GM18507 (cell line): ENCODE measurements at regions not wholly inside any gene's neighbourhood (a gene's known extent, or its start where the extent isn't known, plus 50 kb on each side); places are given as distances from the start of the nearest gene placed in this dataset.
"Not testable (repeated sequence)": the region's sequence is repeated elsewhere in the genome, so short reads cannot be mapped to it uniquely, and the experiment has no call there.

ENCODE experiments used
- DNase-seq: peaks from one replicate; pipeline ENCODE4 v3.0.0; 2011; ENCODE audit warnings: low read depth; ENCODE audit not compliant: insufficient read length; ENCODE audit errors: extremely low spot score
- FAIRE-seq: peaks from 2 replicates; lab custom pipeline; 2011; peaks lifted over from hg19 to GRCh38; lab: Jason Lieb, UNC

- FAIRE-seq = no peak
- no peak for DNase-seq
These were observed 73.7 kb downstream of the GEMIN8 start for GRCh38 chrX:13955975-13956374.

DNA sequence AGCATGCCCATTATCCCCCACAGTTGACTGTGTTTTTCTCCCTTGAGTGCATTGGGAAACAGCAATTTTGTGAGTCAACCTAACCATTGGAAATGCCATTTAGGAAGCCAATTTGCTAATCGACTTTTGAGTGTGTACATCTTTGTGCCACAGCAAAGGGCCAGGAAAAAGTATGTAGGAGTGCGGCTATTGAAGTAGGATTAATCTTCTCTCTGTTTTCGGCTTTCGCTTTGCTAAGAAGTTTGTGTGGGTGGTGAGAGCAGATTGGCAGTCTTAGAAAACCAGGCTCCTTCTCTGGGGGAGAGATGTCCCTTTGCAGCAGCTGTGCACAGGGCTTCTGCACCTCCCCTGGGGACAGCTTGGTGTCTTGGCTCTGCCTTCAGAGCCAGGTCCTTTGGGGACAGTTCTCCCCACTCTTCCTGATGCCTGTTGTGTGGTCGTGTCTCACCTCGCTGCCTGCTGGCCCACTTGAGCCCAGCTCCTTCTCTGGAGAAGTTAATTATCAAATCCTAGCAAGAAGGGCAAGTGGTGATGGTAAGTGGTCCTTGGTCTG, 74.5 kb downstream of the GEMIN8 start:
- DNase-seq (no peak), FAIRE-seq (no peak)

- FAIRE-seq = no peak
- no peak for DNase-seq
These were observed 77.1 kb downstream of the GEMIN8 start for GRCh38 chrX:13952581-13952980.

GRCh38 chrX:13946223-13946622, 83.5 kb downstream of the GEMIN8 start:
- FAIRE-seq, DNase-seq: not testable (repeated sequence)

DNA sequence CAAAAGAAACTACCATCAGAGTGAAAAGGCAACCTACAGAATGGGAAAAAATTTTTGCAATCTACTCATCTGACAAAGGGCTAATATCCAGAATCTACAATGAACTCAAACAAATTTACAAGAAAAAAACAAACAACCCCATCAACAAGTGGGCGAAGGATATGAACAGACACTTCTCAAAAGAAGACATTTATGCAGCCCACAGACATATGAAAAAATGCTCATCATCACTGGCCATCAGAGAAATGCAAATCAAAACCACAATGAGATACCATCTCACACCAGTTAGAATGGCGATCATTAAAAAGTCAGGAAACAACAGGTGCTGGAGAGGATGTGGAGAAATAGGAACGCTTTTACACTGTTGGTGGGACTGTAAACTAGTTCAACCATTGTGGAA, 83.9 kb downstream of the GEMIN8 start:
- not testable (repeated sequence) for DNase-seq, FAIRE-seq

GRCh38 chrX:13940671-13941070, 89.0 kb downstream of the GEMIN8 start:
- DNase-seq = no peak
- no peak for FAIRE-seq

GRCh38 chrX:13939741-13940597, 89.7 kb downstream of the GEMIN8 start:
- no peak for FAIRE-seq
- no peak for DNase-seq

DNA sequence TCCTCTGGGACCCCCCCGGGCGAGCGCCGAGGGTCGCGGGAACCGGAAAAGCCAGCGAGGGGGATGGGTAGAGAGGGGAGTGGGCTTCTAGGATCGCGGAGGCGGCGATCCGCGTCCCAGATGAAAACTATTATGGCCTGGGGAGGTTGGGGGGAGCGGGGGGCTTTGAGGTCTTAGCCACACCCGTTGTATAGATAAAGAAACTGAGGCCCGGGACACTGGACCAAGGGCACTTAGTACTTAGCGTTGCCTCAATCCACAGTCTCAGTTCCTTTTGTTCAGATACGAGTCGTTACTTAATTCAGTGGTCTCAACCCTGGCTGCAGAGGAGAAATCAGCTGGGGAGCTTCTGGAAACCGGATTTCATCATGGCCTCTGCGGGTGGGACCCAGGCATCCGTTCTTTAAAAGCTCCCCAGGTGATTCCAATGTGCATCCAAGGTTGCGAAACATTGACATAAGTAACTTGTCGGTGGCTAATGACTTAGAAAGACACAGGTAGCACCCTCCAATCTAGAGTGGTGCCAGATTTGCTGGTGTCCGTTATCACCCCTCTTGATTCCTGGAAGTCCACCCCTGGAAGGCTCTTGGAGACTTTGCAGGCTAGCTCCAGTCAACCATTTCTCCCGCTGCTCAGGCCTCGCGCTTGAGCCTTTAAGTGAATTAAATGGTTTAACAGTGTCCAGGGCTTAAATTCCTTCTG, 90.7 kb downstream of the GEMIN8 start:
- FAIRE-seq (no peak), DNase-seq (no peak)

GRCh38 chrX:13938051-13938828, 91.5 kb downstream of the GEMIN8 start:
- DNase-seq (no peak), FAIRE-seq (no peak)

DNA sequence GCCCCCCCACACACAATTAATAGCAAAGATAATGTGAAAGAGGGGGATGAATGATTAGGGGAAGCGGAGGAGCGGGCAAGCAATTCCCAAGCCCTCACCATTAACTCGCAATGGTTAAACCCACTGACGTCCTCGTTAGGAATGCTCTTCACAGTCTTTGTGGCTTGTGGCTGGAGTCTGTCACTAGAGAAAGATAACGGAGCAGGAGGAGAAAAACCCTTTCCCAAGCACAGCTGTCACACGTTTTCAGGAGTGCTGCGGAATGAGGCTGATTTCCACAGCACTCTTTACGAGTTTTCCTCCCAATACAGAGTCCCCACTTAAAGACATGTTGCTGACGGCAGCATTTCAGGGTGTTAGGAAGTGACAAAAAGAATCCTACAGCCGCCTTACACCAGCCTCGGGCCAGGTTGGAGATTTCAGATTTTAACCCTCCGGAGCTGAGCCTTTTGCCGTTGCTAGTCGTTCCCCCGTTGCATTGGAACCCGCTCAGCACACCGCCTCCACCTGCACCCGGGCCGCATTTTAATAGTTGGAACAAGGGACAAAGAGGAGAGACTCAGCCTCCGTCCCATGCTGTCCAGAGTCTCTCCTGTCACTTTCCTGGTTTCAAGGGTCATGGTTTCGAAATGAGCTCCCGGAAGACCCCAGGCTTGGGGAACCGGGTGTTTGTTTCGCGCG, 92.2 kb downstream of the GEMIN8 start:
- DNase-seq (no peak), FAIRE-seq (no peak)

DNA sequence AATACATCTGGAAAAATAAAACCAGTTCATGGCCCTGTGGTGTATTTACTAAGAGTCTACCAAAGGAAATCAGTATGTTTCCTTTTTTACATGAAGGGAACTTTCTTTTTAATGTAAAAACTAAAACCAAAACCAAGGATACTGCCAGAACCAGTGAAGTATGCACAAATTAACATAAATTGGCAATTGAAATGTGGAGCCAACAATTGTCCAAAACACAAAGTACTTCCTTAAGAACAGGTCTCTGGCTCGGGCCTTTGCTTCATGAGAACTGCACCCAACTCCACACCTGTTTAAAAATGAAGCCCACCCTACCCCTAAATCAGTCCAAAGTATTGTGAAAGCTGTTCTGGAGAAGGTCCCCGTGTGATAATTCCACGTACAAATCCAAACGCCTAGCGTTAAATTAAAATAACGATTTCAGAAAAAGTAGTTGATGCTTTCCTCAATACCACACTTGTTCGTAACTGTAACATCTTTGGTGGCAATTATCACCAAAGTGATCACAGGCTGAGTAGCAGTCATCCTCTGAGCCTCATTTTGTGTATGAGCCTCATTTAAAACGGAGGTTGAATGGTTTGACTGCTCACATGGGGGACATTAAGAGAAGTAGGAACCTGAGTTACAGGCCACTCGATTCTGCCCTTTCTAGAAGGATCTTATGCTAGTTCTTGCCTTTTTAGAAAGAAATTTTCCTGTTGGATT, 93.0 kb downstream of the GEMIN8 start:
- no peak for FAIRE-seq
- no peak for DNase-seq

GRCh38 chrX:13934731-13935130, 95.0 kb downstream of the GEMIN8 start:
- FAIRE-seq (no peak), DNase-seq (no peak)

- DNase-seq (no peak), FAIRE-seq (no peak)
These were observed 95.8 kb downstream of the GEMIN8 start for GRCh38 chrX:13933851-13934250.

DNA sequence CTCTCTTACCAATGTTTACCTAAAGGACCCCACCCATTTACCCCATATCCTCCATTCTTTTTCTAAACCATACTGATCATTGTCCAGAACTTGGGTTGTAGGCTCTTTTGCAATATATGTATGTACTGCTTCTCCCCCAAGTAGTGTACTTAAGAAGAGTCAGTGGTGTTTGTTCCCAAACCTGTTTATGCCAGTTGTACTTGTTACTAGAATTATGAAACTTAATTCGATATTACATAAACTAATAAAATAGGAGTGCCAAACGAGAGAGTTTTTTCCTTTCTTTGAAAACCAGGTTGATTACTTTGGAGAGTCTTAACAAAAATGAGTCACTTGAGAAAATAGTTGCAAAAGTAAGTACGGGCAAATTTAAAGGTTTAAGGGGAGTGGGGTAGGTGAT, 96.3 kb downstream of the GEMIN8 start:
- FAIRE-seq = no peak
- DNase-seq = no peak

- DNase-seq = no peak
- no peak for FAIRE-seq
These were observed 97.3 kb downstream of the GEMIN8 start for GRCh38 chrX:13932416-13932815.

DNA sequence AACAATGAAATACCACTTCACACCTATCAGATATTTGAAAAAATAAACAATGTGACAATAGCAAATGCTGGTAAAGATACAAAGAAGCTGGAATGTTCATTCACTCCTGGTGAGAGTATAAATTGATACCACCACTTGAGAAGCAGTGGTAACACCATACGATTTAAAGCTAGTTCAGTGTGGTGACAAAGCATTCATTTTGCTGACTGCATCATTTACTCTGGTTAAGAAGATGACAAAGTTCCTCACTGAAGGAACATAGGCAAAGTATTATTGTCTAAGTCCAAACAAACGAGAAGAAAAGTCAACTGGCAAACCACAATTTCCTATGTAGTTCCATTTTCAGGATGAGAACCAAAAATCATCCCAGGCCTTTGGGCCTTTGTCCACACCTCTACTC, 102.5 kb downstream of the GEMIN8 start:
- no peak for FAIRE-seq
- no peak for DNase-seq

- FAIRE-seq (no peak), DNase-seq (no peak)
These were observed 105.8 kb downstream of the GEMIN8 start for GRCh38 chrX:13923845-13924244.

GRCh38 chrX:13923289-13923688, 106.4 kb upstream of the GPM6B start:
- FAIRE-seq = no peak
- no peak for DNase-seq

- DNase-seq = no peak
These were observed 100.6 kb upstream of the GPM6B start for GRCh38 chrX:13917507-13917906.

More at GRCh38 chrX:13917507-13917906, 100.6 kb upstream of the GPM6B start:
- no peak for FAIRE-seq
